ENCODE measurements at regions not wholly inside any gene's neighbourhood (a gene's known extent, or its start where the extent isn't known, plus 50 kb on each side); places are given as distances from the start of the nearest gene placed in this dataset.

- no peak for TF ChIP-seq CTCF (IDR thresholded peaks at IDR 0.05)
- no peak for TF ChIP-seq POLR2A (IDR thresholded peaks at IDR 0.05)
These were observed 1024.9 kb downstream of the TMEM121 start for GRCh38 chr14:106551265-106551664.
